Uterus (tissue), 3 donors: ENCODE measurements at regions not wholly inside any gene's neighbourhood (a gene's known extent, or its start where the extent isn't known, plus 50 kb on each side); places are given as distances from the start of the nearest gene placed in this dataset.

Source experiments
- DNase-seq, 2 donors: peaks; one replicate each; pipeline ENCODE4 v3.0.0-alpha.2; 2019 to 2020
- H3K27ac ChIP-seq, 2 donors: fragments of 200-600 bp; sonication (generic); 1 replicate in 1 of 2; 2 replicates in 1 of 2; pipeline ENCODE4 v1.5.1; 2016 to 2018
- H3K27me3 ChIP-seq, 2 donors: fragments of 200-600 bp; sonication (generic); one replicate each; pipeline ENCODE4 v1.5.1; 2018 to 2019; ENCODE audit warnings: control low read depth in 1 of 2
- H3K36me3 ChIP-seq, 2 donors: fragments of 200-600 bp; sonication (generic); one replicate each; pipeline ENCODE4 v1.5.1; 2019; ENCODE audit warnings: control low read depth in 1 of 2
- H3K4me1 ChIP-seq, 2 donors: fragments of 200-600 bp; sonication (generic); one replicate each; pipeline ENCODE4 v1.5.1; 2018 to 2019; ENCODE audit warnings: control low read depth in 1 of 2
- H3K4me3 ChIP-seq, 2 donors: fragments of 200-600 bp; sonication (generic); 1 replicate in 1 of 2; 2 replicates in 1 of 2; pipeline ENCODE4 v1.5.1; 2018 to 2019; ENCODE audit warnings: mild to moderate bottlenecking in 1 of 2
- H3K9me3 ChIP-seq, 2 donors: fragments of 200-600 bp; sonication (generic); one replicate each; pipeline ENCODE4 v1.5.1; 2019; ENCODE audit warnings: control low read depth in 1 of 2
- POLR2A ChIP-seq, 2 donors: fragments of 450-650 bp; IDR thresholded peaks; one replicate each; pipeline ENCODE4 v1.6.1; 2016; ENCODE audit warnings: antibody characterized with exemption in 2 of 2, mild to moderate bottlenecking in 1 of 2, moderate library complexity in 1 of 2
- intact Hi-C: fragments of 100-400 bp; cut with DNase I; formaldehyde crosslinking; loops from one replicate; pipeline ENCODE4 v1.15.1; 2023; ENCODE audit warnings: low total_unique reads
- TF ChIP-seq, protein P1 (sequence below), 4 experiments: fragments of 200-600 bp in 2 of 4; fragments of 450-650 bp in 2 of 4; sonication (generic) in 2 of 4; IDR thresholded peaks; one replicate each; pipeline ENCODE4 v1.5.1; 2016 to 2019; ENCODE audit warnings: antibody characterized with exemption in 4 of 4, mild to moderate bottlenecking in 2 of 4, moderate library complexity in 1 of 4
- donor health status: DM: yes; HTN: yes; CAD: no.

DNA sequence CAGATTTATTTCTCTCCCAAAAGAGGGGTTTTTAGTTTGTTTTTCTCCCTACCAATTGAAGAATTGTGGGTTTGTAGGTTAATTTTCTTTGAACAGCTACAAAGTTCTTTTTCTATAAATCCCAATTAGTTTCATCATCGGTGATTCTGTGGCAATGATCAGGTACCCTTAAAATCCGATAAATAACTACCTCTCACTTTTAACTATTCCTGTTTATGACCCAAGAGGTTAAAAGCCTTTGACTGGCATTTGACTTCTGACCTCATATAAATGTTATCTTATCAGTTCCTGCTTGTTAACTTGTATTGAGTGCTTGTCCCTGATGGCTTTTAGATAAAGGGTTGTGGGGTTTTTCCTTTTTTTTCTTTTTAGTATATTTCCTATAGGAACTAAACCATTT, 124.4 kb upstream of the TMEM161B start:
- no peak overlapping the region for H3K4me3 ChIP-seq
- intact Hi-C loops, result no loop called here
- H3K36me3 ChIP-seq, result no peaks in the 10 kb centered on the region
- H3K4me1 ChIP-seq, result no peaks in the 10 kb centered on the region
- H3K27ac ChIP-seq, result no peak overlapping the region
- no peak for DNase-seq
- H3K27me3 ChIP-seq, result no peaks in the 10 kb centered on the region
- no peaks in the 10 kb centered on the region for H3K9me3 ChIP-seq
- TF ChIP-seq, protein P1, sequence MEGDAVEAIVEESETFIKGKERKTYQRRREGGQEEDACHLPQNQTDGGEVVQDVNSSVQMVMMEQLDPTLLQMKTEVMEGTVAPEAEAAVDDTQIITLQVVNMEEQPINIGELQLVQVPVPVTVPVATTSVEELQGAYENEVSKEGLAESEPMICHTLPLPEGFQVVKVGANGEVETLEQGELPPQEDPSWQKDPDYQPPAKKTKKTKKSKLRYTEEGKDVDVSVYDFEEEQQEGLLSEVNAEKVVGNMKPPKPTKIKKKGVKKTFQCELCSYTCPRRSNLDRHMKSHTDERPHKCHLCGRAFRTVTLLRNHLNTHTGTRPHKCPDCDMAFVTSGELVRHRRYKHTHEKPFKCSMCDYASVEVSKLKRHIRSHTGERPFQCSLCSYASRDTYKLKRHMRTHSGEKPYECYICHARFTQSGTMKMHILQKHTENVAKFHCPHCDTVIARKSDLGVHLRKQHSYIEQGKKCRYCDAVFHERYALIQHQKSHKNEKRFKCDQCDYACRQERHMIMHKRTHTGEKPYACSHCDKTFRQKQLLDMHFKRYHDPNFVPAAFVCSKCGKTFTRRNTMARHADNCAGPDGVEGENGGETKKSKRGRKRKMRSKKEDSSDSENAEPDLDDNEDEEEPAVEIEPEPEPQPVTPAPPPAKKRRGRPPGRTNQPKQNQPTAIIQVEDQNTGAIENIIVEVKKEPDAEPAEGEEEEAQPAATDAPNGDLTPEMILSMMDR (IDR thresholded peaks at IDR 0.05), result no peak
- TF ChIP-seq POLR2A (IDR thresholded peaks at IDR 0.05), result no peak

DNA sequence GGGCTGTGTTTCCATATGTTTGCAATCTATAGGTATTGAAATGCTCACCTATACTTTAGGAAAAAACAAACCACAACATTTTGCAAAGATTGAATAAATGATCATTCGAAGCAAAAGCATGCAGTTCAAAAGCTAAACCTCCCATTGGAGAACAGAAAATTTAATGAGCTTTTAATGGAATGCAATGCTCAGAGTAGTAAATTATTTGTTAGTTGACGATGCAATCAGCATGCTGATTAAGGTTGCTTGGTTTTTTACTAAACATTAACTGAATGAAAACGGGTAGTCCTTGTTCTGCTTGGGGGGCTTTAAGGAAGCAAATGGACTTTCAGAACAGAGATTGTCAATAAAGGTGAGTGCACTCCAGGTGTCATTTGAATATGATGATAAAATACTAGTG, 123.3 kb upstream of the TMEM161B start:
- Histone ChIP-seq H3K4me1 (no peaks in the 10 kb centered on the region), H3K27ac (no peak overlapping the region), H3K9me3 (no peaks in the 10 kb centered on the region), H3K36me3 (no peaks in the 10 kb centered on the region), H3K27me3 (no peaks in the 10 kb centered on the region), H3K4me3 (no peak overlapping the region)
- intact Hi-C loops, result no loop called here
- no peak for TF ChIP-seq POLR2A (IDR thresholded peaks at IDR 0.05)
- TF ChIP-seq, protein P1 (IDR thresholded peaks at IDR 0.05), result no peak
- no peak for DNase-seq

DNA sequence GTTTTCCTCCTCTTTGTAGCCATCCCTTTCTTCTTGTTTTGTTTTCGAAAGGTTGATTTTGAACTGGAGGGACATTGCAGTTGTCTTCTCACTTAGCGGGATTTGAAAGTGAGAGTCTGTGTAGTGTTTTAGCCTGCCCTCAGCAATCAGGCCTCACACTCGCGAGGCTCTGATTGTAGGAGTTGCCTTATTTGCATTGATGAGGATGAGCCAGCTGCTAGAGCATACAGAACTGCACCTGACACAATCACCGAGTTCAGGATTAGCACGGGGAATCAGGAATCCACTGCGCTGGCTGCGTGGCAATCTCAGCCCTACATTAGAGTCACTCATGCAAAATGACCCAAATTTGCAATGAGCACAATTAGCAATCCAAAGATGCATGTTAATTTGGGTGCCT, 122.5 kb upstream of the TMEM161B start:
- Histone ChIP-seq H3K9me3 (no peaks in the 10 kb centered on the region), H3K4me3 (no peak overlapping the region), H3K27ac (no peak overlapping the region), H3K4me1 (no peaks in the 10 kb centered on the region), H3K27me3 (no peaks in the 10 kb centered on the region), H3K36me3 (no peaks in the 10 kb centered on the region)
- TF ChIP-seq, protein P1 (IDR thresholded peaks at IDR 0.05), result no peak
- no peak for TF ChIP-seq POLR2A (IDR thresholded peaks at IDR 0.05)
- no peak for DNase-seq
- intact Hi-C loops, result no loop called here

DNA sequence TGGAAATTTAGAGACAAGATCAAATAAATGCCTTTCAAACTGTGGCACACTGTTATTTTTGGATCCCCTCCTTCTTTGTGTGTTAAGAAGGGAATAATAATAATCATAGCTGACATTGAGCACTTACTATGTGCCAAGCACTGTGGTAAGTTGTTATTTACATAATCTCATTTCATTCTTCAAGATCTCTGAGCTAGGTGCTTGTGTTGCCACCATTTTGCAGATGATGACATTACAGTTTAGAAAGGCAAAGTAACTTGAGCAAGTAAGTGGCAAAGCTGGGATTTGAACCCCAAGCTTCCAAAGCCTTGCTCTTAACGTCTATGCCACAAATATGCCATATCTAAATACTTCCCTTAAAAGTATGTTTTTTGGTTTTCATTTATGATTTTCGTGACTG, 121.8 kb upstream of the TMEM161B start:
- H3K27ac ChIP-seq, result no peak overlapping the region
- TF ChIP-seq, protein P1 (IDR thresholded peaks at IDR 0.05), result no peak
- no peak for TF ChIP-seq POLR2A (IDR thresholded peaks at IDR 0.05)
- H3K36me3 ChIP-seq, result no peaks in the 10 kb centered on the region
- DNase-seq, result no peak
- intact Hi-C loops, result no loop called here
- no peaks in the 10 kb centered on the region for H3K9me3 ChIP-seq
- no peaks in the 10 kb centered on the region for H3K4me1 ChIP-seq
- no peak overlapping the region for H3K4me3 ChIP-seq
- no peaks in the 10 kb centered on the region for H3K27me3 ChIP-seq

DNA sequence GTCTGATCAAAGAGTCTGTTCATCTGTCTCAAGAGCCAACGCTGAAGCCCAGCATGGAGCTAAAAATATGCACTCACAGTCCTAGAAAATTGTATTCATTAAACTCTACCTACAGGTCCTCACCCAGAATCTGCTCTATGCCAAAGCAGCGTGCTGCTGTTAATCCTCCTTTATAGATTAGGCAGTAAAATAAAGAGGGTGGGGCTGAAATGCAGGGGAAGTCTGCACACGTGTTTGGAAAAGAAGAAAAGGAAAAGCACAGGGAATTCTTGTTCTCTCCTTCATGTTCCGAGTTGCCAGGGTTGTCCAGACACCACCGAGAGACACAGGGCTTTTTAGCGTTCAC, 121.4 kb upstream of the TMEM161B start:
- Histone ChIP-seq H3K27ac (no peak overlapping the region), H3K4me3 (no peak overlapping the region), H3K9me3 (no peaks in the 10 kb centered on the region), H3K27me3 (no peaks in the 10 kb centered on the region), H3K4me1 (no peaks in the 10 kb centered on the region), H3K36me3 (no peaks in the 10 kb centered on the region)
- DNase-seq, result no peak
- TF ChIP-seq POLR2A (IDR thresholded peaks at IDR 0.05), result no peak
- TF ChIP-seq, protein P1 (IDR thresholded peaks at IDR 0.05), result no peak
- intact Hi-C loops, result no loop called here
